ENCODE measurements at regions not wholly inside any gene's neighbourhood (a gene's known extent, or its start where the extent isn't known, plus 50 kb on each side); places are given as distances from the start of the nearest gene placed in this dataset.

DNA sequence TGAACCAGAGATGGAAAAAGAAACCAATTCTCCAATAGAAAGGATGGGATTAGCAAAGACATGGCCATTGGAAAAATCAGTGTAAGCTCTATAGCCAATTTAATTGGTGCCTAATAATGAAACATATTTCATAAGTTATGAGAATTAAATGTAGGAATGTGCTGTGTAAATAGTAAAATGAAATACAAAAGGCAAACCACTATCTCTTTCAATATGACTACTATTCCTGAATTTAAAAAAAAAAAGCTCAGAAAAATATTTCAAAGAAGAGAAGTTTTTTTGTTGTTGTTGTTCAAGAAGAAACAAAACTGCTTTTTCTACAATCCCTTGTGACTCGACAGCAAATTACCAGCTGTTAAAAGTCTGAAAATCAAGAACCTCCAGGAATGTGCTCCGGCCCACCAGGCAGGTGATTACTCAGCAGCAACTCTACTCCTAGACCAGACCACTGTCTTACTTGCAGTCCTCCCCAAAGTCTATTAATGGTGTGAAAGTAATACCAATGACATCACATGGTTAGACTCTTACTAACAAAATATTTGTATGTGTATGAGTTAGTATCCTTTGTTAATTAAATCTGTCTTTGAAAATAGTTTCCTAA lies 362.4 kb downstream of the KCTD12 start:
- intact Hi-C loops (cut with DNase I): no loop called here

DNA sequence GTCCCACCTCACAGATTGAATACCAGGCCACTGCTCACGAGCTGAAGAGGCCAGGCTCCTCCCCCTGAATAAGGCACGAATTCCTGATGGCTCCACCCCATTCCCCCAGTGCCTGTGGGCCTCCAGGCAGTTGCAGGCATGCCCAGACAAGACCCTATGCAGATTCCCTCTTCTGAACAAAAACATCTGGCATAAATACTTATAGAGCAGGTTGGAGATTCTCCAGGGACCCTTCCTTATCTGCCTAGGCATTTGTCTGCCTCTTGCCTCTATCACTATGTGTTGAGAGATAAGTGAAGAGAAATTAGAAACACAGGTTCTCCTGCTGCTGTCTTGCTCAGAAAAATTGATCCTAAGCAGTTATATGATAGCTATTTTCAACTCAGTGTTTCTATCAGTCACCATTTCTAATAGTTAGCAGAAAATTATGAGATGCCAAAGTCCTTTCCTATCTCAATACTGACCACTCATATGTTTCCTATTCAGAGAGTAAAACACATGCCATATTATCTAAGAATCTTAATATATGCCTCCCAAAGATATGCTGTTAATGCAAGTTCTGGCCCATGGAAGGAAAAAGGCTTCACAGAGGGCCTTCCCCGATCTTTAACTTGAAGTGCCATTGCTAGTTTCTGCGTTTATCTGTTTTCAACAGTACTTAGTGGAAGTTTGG lies 364.0 kb downstream of the KCTD12 start:
- no peaks in the 10 kb centered on the region for H3K9me3 ChIP-seq
- DNase-seq (peak in 1 of 6 donors; percentile 10), FAIRE-seq (no peak), ATAC-seq (no peak)
- intact Hi-C loops (cut with DNase I): no loop called here
- no peak overlapping the region for H3K4me3 ChIP-seq
- H3K36me3 ChIP-seq: no peaks in the 10 kb centered on the region
- H3K27ac ChIP-seq: no peak overlapping the region
- WGBS, 2 donors: 66 to 72% methylated on average over 4 of the region's 4 CpGs
- no peaks in the 10 kb centered on the region for H3K27me3 ChIP-seq
- H3K4me1 ChIP-seq: no peaks in the 10 kb centered on the region
- TF ChIP-seq, protein P1, sequence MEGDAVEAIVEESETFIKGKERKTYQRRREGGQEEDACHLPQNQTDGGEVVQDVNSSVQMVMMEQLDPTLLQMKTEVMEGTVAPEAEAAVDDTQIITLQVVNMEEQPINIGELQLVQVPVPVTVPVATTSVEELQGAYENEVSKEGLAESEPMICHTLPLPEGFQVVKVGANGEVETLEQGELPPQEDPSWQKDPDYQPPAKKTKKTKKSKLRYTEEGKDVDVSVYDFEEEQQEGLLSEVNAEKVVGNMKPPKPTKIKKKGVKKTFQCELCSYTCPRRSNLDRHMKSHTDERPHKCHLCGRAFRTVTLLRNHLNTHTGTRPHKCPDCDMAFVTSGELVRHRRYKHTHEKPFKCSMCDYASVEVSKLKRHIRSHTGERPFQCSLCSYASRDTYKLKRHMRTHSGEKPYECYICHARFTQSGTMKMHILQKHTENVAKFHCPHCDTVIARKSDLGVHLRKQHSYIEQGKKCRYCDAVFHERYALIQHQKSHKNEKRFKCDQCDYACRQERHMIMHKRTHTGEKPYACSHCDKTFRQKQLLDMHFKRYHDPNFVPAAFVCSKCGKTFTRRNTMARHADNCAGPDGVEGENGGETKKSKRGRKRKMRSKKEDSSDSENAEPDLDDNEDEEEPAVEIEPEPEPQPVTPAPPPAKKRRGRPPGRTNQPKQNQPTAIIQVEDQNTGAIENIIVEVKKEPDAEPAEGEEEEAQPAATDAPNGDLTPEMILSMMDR (IDR thresholded peaks at IDR 0.05): no peak

More for the DNA sequence above, 362.4 kb downstream of the KCTD12 start:
- ATAC-seq (no peak), DNase-seq (no peak), FAIRE-seq (no peak)
- 57 to 75% methylated on average over 2 of the region's 2 CpGs for WGBS, 2 donors
- no peaks in the 10 kb centered on the region for H3K27me3 ChIP-seq
- no peaks in the 10 kb centered on the region for H3K9me3 ChIP-seq
- no peak overlapping the region for H3K27ac ChIP-seq
- no peaks in the 10 kb centered on the region for H3K4me1 ChIP-seq
- H3K4me3 ChIP-seq: no peak overlapping the region
- TF ChIP-seq, protein P1 (IDR thresholded peaks at IDR 0.05): no peak
- no peaks in the 10 kb centered on the region for H3K36me3 ChIP-seq

DNA sequence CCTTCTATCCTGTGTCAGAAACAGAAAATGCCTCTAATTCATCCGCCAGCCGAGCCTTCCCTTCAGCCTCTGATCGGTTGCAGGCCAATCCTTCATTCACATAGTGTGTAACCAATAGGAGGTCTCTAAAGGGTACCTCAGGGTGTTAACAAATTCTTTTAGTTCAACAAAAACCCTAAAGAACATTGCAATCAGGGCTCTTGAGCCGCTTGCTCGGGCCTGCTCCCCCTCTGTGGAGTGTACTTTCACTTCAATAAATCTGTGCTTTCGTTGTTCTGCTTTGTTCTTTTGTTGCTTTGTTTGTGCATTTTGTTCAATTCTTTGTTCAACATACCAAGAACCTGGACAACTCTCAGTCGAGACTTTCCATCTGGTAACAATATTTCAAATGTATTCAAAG lies 366.5 kb downstream of the KCTD12 start:
- Histone ChIP-seq H3K4me3 (no peak overlapping the region), H3K4me1 (no peaks in the 10 kb centered on the region), H3K36me3 (no peaks in the 10 kb centered on the region), H3K27ac (no peak overlapping the region), H3K27me3 (no peaks in the 10 kb centered on the region), H3K9me3 (no peaks in the 10 kb centered on the region)
- DNase-seq (no peak), ATAC-seq (no peak), FAIRE-seq (no peak)
- TF ChIP-seq, protein P1 (IDR thresholded peaks at IDR 0.05): no peak
- intact Hi-C loops (cut with DNase I): no loop called here
- WGBS, 2 donors: 67 to 76% methylated on average over 7 of the region's 7 CpGs

DNA sequence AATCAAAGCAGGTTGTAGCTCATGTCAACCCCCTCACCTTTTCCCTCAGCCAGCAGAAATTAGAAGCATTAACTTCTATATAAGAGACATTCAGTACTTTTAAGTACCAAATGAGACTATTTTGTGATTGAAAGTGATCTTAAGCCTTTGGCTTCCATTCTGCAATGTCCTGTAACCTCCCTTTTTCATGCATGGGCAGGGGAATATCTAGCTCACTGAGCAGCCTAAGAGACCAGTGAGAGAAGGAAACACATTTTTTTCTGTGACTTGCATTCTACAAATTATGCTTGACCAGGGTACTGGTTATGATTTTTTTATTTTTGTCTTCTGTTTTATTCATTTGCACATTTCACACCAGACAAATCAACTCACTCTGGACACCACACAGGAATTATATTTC lies 369.6 kb downstream of the KCTD12 start:
- no peak overlapping the region for H3K27ac ChIP-seq
- H3K9me3 ChIP-seq: no peaks in the 10 kb centered on the region
- intact Hi-C loops (cut with DNase I): no loop called here
- FAIRE-seq (no peak), ATAC-seq (no peak), DNase-seq (no peak)
- H3K36me3 ChIP-seq: no peaks in the 10 kb centered on the region
- TF ChIP-seq, protein P1 (IDR thresholded peaks at IDR 0.05): no peak
- H3K27me3 ChIP-seq: no peaks in the 10 kb centered on the region
- no peak overlapping the region for H3K4me3 ChIP-seq
- H3K4me1 ChIP-seq: no peaks in the 10 kb centered on the region

DNA sequence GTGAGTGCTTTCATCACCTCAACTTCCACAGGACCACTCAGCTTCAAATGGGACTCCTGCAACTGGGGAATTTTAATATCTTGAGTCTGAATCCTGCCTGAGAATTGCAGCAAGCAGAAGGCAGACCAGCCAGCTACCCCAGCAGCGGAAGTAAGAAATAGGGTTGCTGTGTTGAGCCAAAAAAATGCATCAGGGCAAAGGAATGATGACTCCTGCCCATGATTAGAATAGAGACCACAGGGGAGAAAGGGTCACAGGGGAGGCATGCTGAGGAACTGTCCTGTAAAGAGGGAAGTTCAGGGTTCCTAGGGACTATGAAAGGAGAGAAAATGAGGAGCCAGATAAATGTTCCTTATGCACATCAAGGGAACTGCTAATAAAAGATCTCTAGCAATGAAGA lies 370.2 kb downstream of the KCTD12 start:
- intact Hi-C loops (cut with DNase I): no loop called here

More for the DNA sequence above, 370.2 kb downstream of the KCTD12 start:
- no peak for ATAC-seq
- Histone ChIP-seq H3K9me3 (no peaks in the 10 kb centered on the region), H3K4me1 (no peaks in the 10 kb centered on the region), H3K36me3 (no peaks in the 10 kb centered on the region), H3K27me3 (no peaks in the 10 kb centered on the region), H3K4me3 (no peak overlapping the region), H3K27ac (no peak overlapping the region)
- FAIRE-seq: no peak
- WGBS, 2 donors: 52 to 64% methylated on average over 1 of the region's 1 CpG
- no peak for DNase-seq
- TF ChIP-seq, protein P1 (IDR thresholded peaks at IDR 0.05): no peak
